ENCODE measurements at regions not wholly inside any gene's neighbourhood (a gene's known extent, or its start where the extent isn't known, plus 50 kb on each side); places are given as distances from the start of the nearest gene placed in this dataset.

GRCh38 chr22:25364736-25365241 lies 145.3 kb downstream of the CRYBB2 start:
- Mint-ChIP-seq H3K4me3 (no peak overlapping the region), H3K27me3 (ENCODE audit: low read depth) (no peaks in the 10 kb centered on the region), H3K4me1 (peaks cover 10% of the 10 kb centered on the region), H3K27ac (ENCODE audit: unreplicated experiment) (peak overlapping the region; percentile 27), H3K36me3 (ENCODE audit: low read depth) (no peaks in the 10 kb centered on the region), H3K9me3 (no peaks in the 10 kb centered on the region)
- no peak for DNase-seq (ENCODE audit: low read depth, low spot score)
- TF ChIP-seq CTCF (conservative IDR thresholded peaks at IDR 0.05), result no peak

- no peak for TF ChIP-seq CTCF (conservative IDR thresholded peaks at IDR 0.05)
- H3K9me3 Mint-ChIP-seq, result no peaks in the 10 kb centered on the region
- H3K36me3 Mint-ChIP-seq (ENCODE audit: low read depth), result no peaks in the 10 kb centered on the region
- DNase-seq (ENCODE audit: low read depth, low spot score), result no peak
- no peak overlapping the region for H3K4me3 Mint-ChIP-seq
- no peaks in the 10 kb centered on the region for H3K27me3 Mint-ChIP-seq (ENCODE audit: low read depth)
- H3K27ac Mint-ChIP-seq (ENCODE audit: unreplicated experiment), result peak overlapping the region; percentile 43
- peaks cover 10% of the 10 kb centered on the region for H3K4me1 Mint-ChIP-seq
Measured at GRCh38 chr22:25365491-25366261, 146.2 kb downstream of the CRYBB2 start.

GRCh38 chr22:25366408-25366807 lies 147.0 kb downstream of the CRYBB2 start:
- peak overlapping the region; percentile 57 for H3K27ac Mint-ChIP-seq (ENCODE audit: unreplicated experiment)
- no peak for TF ChIP-seq CTCF (conservative IDR thresholded peaks at IDR 0.05)
- DNase-seq (ENCODE audit: low read depth, low spot score), result no peak
- peaks cover 10% of the 10 kb centered on the region for H3K4me1 Mint-ChIP-seq
- no peak overlapping the region for H3K4me3 Mint-ChIP-seq
- H3K9me3 Mint-ChIP-seq, result no peaks in the 10 kb centered on the region
- H3K27me3 Mint-ChIP-seq (ENCODE audit: low read depth), result no peaks in the 10 kb centered on the region
- H3K36me3 Mint-ChIP-seq (ENCODE audit: low read depth), result no peaks in the 10 kb centered on the region

- Mint-ChIP-seq H3K4me3 (no peak overlapping the region), H3K27me3 (ENCODE audit: low read depth) (no peaks in the 10 kb centered on the region), H3K27ac (ENCODE audit: unreplicated experiment) (peak overlapping the region; percentile 57), H3K9me3 (no peaks in the 10 kb centered on the region), H3K4me1 (peaks cover 10% of the 10 kb centered on the region), H3K36me3 (ENCODE audit: low read depth) (no peaks in the 10 kb centered on the region)
- DNase-seq (ENCODE audit: low read depth, low spot score), result no peak
- TF ChIP-seq CTCF (conservative IDR thresholded peaks at IDR 0.05), result no peak
Measured at GRCh38 chr22:25366876-25367466, 147.5 kb downstream of the CRYBB2 start.

- TF ChIP-seq CTCF (conservative IDR thresholded peaks at IDR 0.05), result no peak
- H3K27ac Mint-ChIP-seq (ENCODE audit: unreplicated experiment), result peak overlapping the region; percentile 6
- no peaks in the 10 kb centered on the region for H3K36me3 Mint-ChIP-seq (ENCODE audit: low read depth)
- H3K9me3 Mint-ChIP-seq, result no peaks in the 10 kb centered on the region
- no peak for DNase-seq (ENCODE audit: low read depth, low spot score)
- H3K4me1 Mint-ChIP-seq, result peaks cover 10% of the 10 kb centered on the region
- no peaks in the 10 kb centered on the region for H3K27me3 Mint-ChIP-seq (ENCODE audit: low read depth)
- no peak overlapping the region for H3K4me3 Mint-ChIP-seq
Measured at GRCh38 chr22:25367756-25368155, 148.3 kb downstream of the CRYBB2 start.

Data from neural crest cell (in vitro differentiated cells).